Ishikawa (cell line): ENCODE measurements at regions not wholly inside any gene's neighbourhood (a gene's known extent, or its start where the extent isn't known, plus 50 kb on each side); places are given as distances from the start of the nearest gene placed in this dataset.
A peak's percentile ranks its signal among the peaks of the same experiment; 100 is the strongest.

Experiments
- CEBPB ChIP-seq: IDR thresholded peaks from 2 replicates; pipeline ENCODE4 v1.6.1; 2012
- CREB1 ChIP-seq: IDR thresholded peaks from 2 replicates; pipeline ENCODE4 v1.6.1; 2012; ENCODE audit warnings: low read depth
- EGR1 ChIP-seq: IDR thresholded peaks from 2 replicates; pipeline ENCODE4 v1.6.1; 2012
- EP300 ChIP-seq: IDR thresholded peaks from 2 replicates; pipeline ENCODE4 v1.6.1; 2012; ENCODE audit warnings: borderline replicate concordance
- FOXM1 ChIP-seq: IDR thresholded peaks from 2 replicates; pipeline ENCODE4 v1.6.1; 2012; ENCODE audit warnings: low read depth, borderline replicate concordance
- MAX ChIP-seq: IDR thresholded peaks from 2 replicates; pipeline ENCODE4 v1.6.1; 2012
- NFIC ChIP-seq: IDR thresholded peaks from 2 replicates; pipeline ENCODE4 v1.6.1; 2012
- RAD21 ChIP-seq: IDR thresholded peaks from 2 replicates; pipeline ENCODE4 v1.6.1; 2012; ENCODE audit warnings: low read depth
- TAF1 ChIP-seq: IDR thresholded peaks from 2 replicates; pipeline ENCODE4 v1.6.1; 2012; ENCODE audit warnings: low read depth, mild to moderate bottlenecking
- TCF12 ChIP-seq: IDR thresholded peaks from 2 replicates; pipeline ENCODE4 v1.6.1; 2012; ENCODE audit warnings: low read depth
- TEAD4 ChIP-seq: IDR thresholded peaks from 2 replicates; pipeline ENCODE4 v1.6.1; 2012
- USF1 ChIP-seq: IDR thresholded peaks from 2 replicates; pipeline ENCODE4 v1.6.1; 2012
- YY1 ChIP-seq: IDR thresholded peaks from 2 replicates; pipeline ENCODE4 v1.6.1; 2012; ENCODE audit warnings: low read depth
- ZBTB7A ChIP-seq: IDR thresholded peaks from 2 replicates; pipeline ENCODE4 v1.6.1; 2012; ENCODE audit warnings: low read depth
- TF ChIP-seq, protein P1 (sequence below): IDR thresholded peaks from 2 replicates; pipeline ENCODE4 v1.6.1; 2012; ENCODE audit warnings: low read depth, mild to moderate bottlenecking

DNA sequence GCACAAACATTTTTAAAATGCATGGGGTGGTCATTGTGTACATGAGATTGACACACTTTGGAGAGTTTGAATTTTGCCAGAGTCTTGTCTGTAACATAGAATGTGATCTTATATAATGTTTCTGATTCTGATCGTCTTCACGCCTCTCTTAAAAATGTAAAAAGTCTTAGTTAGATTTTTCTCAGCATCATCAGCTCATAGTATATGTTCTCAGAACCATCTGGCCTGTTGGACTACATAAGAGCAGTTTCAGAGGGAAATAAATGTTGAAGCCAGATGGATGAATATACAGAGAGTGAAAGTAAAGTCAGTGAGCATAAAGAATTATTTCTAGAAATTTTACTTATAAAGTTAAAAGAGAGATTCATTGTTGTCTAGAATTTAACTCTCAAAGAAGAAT lies 789.9 kb upstream of the MIR17HG start:
- no peak for TF ChIP-seq ZBTB7A
- TF ChIP-seq CREB1 = no peak
- TF ChIP-seq TAF1 = no peak
- TF ChIP-seq EGR1 = no peak
- TF ChIP-seq RAD21 = no peak
- TF ChIP-seq TCF12 = no peak
- TF ChIP-seq FOXM1 = no peak
- TF ChIP-seq TEAD4 = no peak
- TF ChIP-seq, protein P1, sequence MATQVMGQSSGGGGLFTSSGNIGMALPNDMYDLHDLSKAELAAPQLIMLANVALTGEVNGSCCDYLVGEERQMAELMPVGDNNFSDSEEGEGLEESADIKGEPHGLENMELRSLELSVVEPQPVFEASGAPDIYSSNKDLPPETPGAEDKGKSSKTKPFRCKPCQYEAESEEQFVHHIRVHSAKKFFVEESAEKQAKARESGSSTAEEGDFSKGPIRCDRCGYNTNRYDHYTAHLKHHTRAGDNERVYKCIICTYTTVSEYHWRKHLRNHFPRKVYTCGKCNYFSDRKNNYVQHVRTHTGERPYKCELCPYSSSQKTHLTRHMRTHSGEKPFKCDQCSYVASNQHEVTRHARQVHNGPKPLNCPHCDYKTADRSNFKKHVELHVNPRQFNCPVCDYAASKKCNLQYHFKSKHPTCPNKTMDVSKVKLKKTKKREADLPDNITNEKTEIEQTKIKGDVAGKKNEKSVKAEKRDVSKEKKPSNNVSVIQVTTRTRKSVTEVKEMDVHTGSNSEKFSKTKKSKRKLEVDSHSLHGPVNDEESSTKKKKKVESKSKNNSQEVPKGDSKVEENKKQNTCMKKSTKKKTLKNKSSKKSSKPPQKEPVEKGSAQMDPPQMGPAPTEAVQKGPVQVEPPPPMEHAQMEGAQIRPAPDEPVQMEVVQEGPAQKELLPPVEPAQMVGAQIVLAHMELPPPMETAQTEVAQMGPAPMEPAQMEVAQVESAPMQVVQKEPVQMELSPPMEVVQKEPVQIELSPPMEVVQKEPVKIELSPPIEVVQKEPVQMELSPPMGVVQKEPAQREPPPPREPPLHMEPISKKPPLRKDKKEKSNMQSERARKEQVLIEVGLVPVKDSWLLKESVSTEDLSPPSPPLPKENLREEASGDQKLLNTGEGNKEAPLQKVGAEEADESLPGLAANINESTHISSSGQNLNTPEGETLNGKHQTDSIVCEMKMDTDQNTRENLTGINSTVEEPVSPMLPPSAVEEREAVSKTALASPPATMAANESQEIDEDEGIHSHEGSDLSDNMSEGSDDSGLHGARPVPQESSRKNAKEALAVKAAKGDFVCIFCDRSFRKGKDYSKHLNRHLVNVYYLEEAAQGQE = no peak
- no peak for TF ChIP-seq CEBPB

DNA sequence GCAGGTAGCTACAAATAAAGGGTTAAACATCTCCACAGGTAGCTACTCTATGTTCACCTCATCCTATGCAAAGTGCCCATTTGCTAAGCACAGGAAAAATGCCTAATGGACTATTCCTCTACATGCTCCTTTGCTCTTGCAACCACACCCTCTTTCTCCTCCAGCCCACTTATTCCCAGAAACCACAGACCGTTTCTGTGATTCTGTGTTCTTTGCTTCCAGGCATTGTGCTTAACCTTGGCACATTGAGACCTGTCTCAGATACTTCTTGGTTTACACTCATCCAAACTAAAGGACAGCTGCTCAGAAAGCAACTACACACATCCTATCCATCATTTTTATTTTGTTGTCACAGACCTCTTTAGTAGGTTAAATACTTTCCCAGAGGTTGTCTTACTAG lies 785.0 kb upstream of the MIR17HG start:
- TF ChIP-seq CREB1 (no peak), EP300 (0 out of 2 replicates have a peak, but pooled peaks have one; percentile 12), MAX (no peak), EGR1 (no peak), FOXM1 (no peak)

GRCh38 chr13:90564096-90564495 lies 783.4 kb upstream of the MIR17HG start:
- TF ChIP-seq EP300 = no peak
- TF ChIP-seq TEAD4 = no peak
- no peak for TF ChIP-seq CEBPB
- no peak for TF ChIP-seq FOXM1
- TF ChIP-seq, protein P1 = no peak
- no peak for TF ChIP-seq USF1
- TF ChIP-seq NFIC = no peak
- TF ChIP-seq TAF1 = no peak
- TF ChIP-seq YY1 = no peak
- TF ChIP-seq MAX = no peak
- TF ChIP-seq TCF12 = no peak
- TF ChIP-seq EGR1 = no peak
- TF ChIP-seq ZBTB7A = no peak
- TF ChIP-seq CREB1 = no peak
- TF ChIP-seq RAD21 = no peak

- TF ChIP-seq RAD21 = no peak
- TF ChIP-seq EGR1 = no peak
- TF ChIP-seq, protein P1 = no peak
- no peak for TF ChIP-seq YY1
- no peak for TF ChIP-seq TCF12
- no peak for TF ChIP-seq TEAD4
- no peak for TF ChIP-seq CEBPB
- no peak for TF ChIP-seq ZBTB7A
- TF ChIP-seq FOXM1 = no peak
Measured at GRCh38 chr13:90564566-90564965, 782.9 kb upstream of the MIR17HG start.

DNA sequence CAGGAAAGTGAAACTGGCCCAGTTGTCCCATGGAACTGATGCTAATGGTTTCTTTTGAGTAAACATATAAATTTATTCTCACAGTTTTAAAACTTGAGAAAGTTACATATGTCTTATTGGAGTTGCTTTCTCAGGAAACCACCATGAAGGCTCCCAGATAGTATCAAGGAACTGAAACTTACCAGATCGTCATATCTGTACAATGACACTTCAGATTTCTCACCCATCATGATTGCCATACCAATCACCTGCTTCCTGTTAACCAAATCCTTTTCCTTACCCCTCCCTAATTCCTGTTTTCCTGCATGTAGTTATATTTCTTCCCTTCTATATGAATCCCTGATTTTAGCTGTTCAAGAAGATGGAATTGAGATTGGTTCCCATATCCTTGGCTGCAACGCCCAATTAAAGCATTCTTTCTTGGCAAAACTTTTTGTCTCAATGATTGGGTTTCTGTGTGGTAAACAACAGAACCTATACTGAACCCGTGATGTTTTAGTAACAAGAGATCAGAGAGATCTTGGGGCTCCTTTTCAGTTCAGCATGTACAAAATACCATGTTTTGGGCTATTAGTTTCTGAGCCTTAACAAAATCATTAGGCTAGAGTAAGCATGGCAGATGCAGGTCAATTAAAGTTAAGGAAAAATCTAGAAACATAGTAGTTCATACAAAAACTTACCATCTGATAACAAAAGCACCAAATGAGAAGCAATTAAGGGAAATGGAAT lies 781.3 kb upstream of the MIR17HG start:
- TF ChIP-seq TAF1 (no peak), CEBPB (no peak), FOXM1 (no peak), TCF12 (no peak), RAD21 (no peak), EGR1 (no peak), EP300 (no peak), USF1 (no peak), MAX (no peak)
- TF ChIP-seq, protein P1 = no peak
